ENCODE measurements at regions not wholly inside any gene's neighbourhood (a gene's known extent, or its start where the extent isn't known, plus 50 kb on each side); places are given as distances from the start of the nearest gene placed in this dataset.

- no peak for TF ChIP-seq CTCF (IDR thresholded peaks at IDR 0.05; ENCODE audit: low read depth, low read length)
- Histone ChIP-seq H3K36me3 (no peaks in the 10 kb centered on the region), H3K4me3 (ENCODE audit: low read depth, low read length) (no peak overlapping the region), H3K4me1 (no peaks in the 10 kb centered on the region), H3K9me3 (no peaks in the 10 kb centered on the region; the same call in 1 of the 2 replicates), H3K27me3 (no peaks in the 10 kb centered on the region)
- no peak for DNase-seq
Observed at GRCh38 chr13:65601855-65602254, 1628.3 kb downstream of the PCDH9 start.

GRCh38 chr13:65600702-65601101, 1629.4 kb downstream of the PCDH9 start:
- H3K4me3 ChIP-seq (ENCODE audit: low read depth, low read length) = no peak overlapping the region
- no peaks in the 10 kb centered on the region for H3K36me3 ChIP-seq
- H3K27me3 ChIP-seq = no peaks in the 10 kb centered on the region
- no peak for TF ChIP-seq CTCF (IDR thresholded peaks at IDR 0.05; ENCODE audit: low read depth, low read length)
- no peaks in the 10 kb centered on the region; the same call in 1 of the 2 replicates for H3K9me3 ChIP-seq
- DNase-seq = no peak
- no peaks in the 10 kb centered on the region; the same call in 1 of the 2 replicates for H3K4me1 ChIP-seq

GRCh38 chr13:65597839-65598818, 1632.0 kb downstream of the PCDH9 start:
- no peaks in the 10 kb centered on the region for H3K27me3 ChIP-seq
- H3K36me3 ChIP-seq = no peaks in the 10 kb centered on the region
- DNase-seq = no peak
- H3K4me3 ChIP-seq (ENCODE audit: low read depth, low read length) = no peak overlapping the region
- H3K9me3 ChIP-seq = no peaks in the 10 kb centered on the region; the same call in 1 of the 2 replicates
- peaks cover 10% of the 10 kb centered on the region for H3K4me1 ChIP-seq
- no peak for TF ChIP-seq CTCF (IDR thresholded peaks at IDR 0.05; ENCODE audit: low read depth, low read length)

GRCh38 chr13:65595916-65596315, 1634.2 kb downstream of the PCDH9 start:
- Histone ChIP-seq H3K4me3 (ENCODE audit: low read depth, low read length) (no peak overlapping the region), H3K9me3 (no peaks in the 10 kb centered on the region; the same call in 1 of the 2 replicates), H3K36me3 (no peaks in the 10 kb centered on the region), H3K4me1 (peaks cover 12% of the 10 kb centered on the region), H3K27me3 (no peaks in the 10 kb centered on the region)
- TF ChIP-seq CTCF (IDR thresholded peaks at IDR 0.05; ENCODE audit: low read depth, low read length) = no peak
- DNase-seq = no peak

GRCh38 chr13:65594298-65594781, 1635.8 kb downstream of the PCDH9 start:
- Histone ChIP-seq H3K4me1 (peaks cover 12% of the 10 kb centered on the region), H3K27me3 (no peaks in the 10 kb centered on the region), H3K9me3 (no peaks in the 10 kb centered on the region), H3K36me3 (no peaks in the 10 kb centered on the region), H3K4me3 (ENCODE audit: low read depth, low read length) (no peak overlapping the region)
- no peak for TF ChIP-seq CTCF (IDR thresholded peaks at IDR 0.05; ENCODE audit: low read depth, low read length)
- DNase-seq = no peak

Measured in BE2C (cell line).